ENCODE measurements at regions not wholly inside any gene's neighbourhood (a gene's known extent, or its start where the extent isn't known, plus 50 kb on each side); places are given as distances from the start of the nearest gene placed in this dataset.
A peak's percentile ranks its signal among the peaks of the same experiment; 100 is the strongest.

DNA sequence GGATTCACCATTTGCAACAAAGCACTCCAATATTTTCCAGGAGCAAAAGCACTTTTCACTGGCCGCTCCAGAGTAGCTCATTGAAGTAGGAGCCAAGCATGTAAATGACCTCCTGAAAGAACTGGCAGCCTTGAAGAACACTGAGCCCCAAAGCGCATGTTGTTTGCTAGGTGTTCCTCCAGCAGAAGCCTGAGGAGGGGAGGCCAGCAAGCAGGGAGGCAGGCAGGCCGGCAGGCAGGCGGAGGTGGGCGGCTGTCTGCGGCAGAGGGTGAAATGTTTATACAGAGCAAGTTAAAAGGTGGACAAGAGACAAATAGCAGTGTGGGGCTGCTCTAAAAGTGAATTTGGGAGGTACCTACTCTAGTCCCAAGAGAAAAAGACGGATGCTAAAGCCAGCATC is 439.4 kb downstream of the CCDC91 start:
- no peak for DNase-seq
- Mint-ChIP-seq H3K36me3 (ENCODE audit: insufficient read depth) (no peaks in the 10 kb centered on the region), H3K4me1 (ENCODE audit: low read depth in 2 of 2) (no peaks in the 10 kb centered on the region), H3K27ac (no peak overlapping the region), H3K4me3 (no peak overlapping the region), H3K27me3 (no peaks in the 10 kb centered on the region), H3K9me3 (no peaks in the 10 kb centered on the region)
- no peak for ATAC-seq (replicated peaks)

DNA sequence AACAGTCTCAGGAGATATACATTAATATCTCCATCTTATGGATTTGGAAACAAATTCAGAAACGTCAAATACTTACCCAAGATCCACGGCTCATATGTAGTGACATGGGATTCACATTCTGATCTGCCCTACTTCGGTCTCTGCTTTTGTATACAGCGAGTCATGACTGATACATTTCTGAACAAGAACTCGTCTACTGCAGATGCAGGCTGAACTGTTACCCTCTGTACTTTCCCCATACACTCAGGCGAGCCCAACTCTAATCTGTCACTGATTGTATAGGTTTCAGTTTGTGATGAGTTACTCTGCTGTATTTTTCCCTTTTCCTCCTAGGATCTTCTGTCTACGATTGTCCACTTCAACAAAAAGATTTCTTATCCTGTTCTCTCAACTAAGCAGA is 441.6 kb downstream of the CCDC91 start:
- DNase-seq = no peak
- no peak overlapping the region for H3K4me3 Mint-ChIP-seq

DNA sequence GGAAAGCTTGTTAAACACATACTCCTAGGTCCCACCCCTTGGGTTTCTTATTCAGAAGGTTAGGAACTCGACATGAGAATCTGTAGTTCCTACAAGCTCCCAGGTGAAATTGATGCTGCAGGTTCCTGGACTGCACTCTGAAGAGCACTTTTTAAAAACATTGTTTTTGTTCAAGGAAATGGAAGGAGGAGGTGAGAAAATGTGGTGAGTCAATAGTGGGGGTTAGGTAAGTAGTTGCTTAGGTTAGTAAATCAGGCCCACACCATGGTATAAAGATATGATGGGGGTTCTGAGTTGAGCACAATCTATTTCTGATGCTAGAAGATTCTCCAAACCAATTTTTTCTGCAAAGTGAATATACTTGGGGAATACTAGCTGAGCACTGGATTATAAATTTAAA is 450.3 kb downstream of the CCDC91 start:
- Mint-ChIP-seq H3K27me3 (no peaks in the 10 kb centered on the region), H3K4me1 (ENCODE audit: low read depth in 2 of 2) (peaks cover 4 to 19% of the 10 kb centered on the region in 2 donors)

More for the DNA sequence above, 441.6 kb downstream of the CCDC91 start:
- Mint-ChIP-seq H3K9me3 (no peaks in the 10 kb centered on the region), H3K27ac (no peak overlapping the region), H3K27me3 (no peaks in the 10 kb centered on the region), H3K36me3 (ENCODE audit: insufficient read depth) (no peaks in the 10 kb centered on the region), H3K4me1 (ENCODE audit: low read depth in 2 of 2) (no peaks in the 10 kb centered on the region)
- no peak for ATAC-seq (replicated peaks)

DNA sequence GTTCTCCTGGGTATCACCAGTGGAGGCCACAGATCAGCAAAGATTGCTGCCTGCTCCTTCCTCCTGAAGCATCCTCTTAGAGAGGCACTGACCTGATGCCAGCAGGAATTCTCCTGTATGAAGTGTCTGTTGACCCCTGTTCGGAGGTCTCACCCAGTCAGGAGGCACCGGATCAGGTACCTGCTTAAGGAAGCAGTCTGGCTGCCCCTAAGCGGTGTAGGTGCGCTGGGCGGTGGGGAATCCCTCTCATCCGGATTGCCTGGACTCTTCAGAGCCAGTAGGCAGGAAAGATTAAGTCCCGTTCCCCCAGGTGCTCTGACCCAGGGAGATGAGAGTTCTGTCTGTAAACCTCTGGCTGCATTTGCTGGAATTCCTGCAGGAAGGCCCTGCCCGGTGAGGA is 455.2 kb downstream of the CCDC91 start:
- no peak overlapping the region for H3K27ac Mint-ChIP-seq
- peaks cover 0 to 1% of the 10 kb centered on the region in 2 donors for H3K9me3 Mint-ChIP-seq
- DNase-seq = no peak
- ATAC-seq (replicated peaks) = no peak
- H3K36me3 Mint-ChIP-seq (ENCODE audit: insufficient read depth) = no peaks in the 10 kb centered on the region
- H3K4me1 Mint-ChIP-seq (ENCODE audit: low read depth in 2 of 2) = peaks cover 0 to 6% of the 10 kb centered on the region in 2 donors
- H3K4me3 Mint-ChIP-seq = no peak overlapping the region
- H3K27me3 Mint-ChIP-seq = no peaks in the 10 kb centered on the region

More for the DNA sequence above, 450.3 kb downstream of the CCDC91 start:
- DNase-seq (no peak), ATAC-seq (replicated peaks) (peak; percentile 54)
- Mint-ChIP-seq H3K4me3 (peak overlapping the region in 1 of 2 donors; percentile 18), H3K36me3 (ENCODE audit: insufficient read depth) (no peaks in the 10 kb centered on the region), H3K9me3 (peaks cover 0 to 1% of the 10 kb centered on the region in 2 donors), H3K27ac (peak overlapping the region in 1 of 2 donors; percentile 83)

DNA sequence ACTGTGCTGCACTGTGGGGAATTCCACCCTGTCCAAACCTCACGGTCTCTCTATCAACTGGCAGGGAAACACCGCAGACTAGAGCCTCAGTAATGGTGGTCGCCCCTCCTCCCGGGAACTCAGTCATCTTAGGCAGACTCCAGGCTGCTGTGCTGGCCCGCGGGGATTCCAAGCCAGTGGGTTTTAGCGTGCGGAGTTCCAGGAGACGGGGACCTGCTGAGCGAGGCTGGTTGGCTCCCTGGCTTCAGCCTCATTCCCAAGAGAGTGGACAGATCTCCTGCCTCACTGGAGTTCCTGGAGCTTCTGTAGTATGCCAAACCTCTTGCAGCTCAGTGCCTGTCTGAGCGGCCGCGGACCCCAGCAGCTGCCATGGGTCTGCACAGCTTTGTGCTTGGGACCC is 455.6 kb downstream of the CCDC91 start:
- Mint-ChIP-seq H3K9me3 (peaks cover 0 to 1% of the 10 kb centered on the region in 2 donors), H3K4me3 (no peak overlapping the region), H3K27me3 (no peaks in the 10 kb centered on the region), H3K27ac (no peak overlapping the region), H3K4me1 (ENCODE audit: low read depth in 2 of 2) (peaks cover 0 to 3% of the 10 kb centered on the region in 2 donors), H3K36me3 (ENCODE audit: insufficient read depth) (no peaks in the 10 kb centered on the region)
- no peak for ATAC-seq (replicated peaks)
- no peak for DNase-seq

DNA sequence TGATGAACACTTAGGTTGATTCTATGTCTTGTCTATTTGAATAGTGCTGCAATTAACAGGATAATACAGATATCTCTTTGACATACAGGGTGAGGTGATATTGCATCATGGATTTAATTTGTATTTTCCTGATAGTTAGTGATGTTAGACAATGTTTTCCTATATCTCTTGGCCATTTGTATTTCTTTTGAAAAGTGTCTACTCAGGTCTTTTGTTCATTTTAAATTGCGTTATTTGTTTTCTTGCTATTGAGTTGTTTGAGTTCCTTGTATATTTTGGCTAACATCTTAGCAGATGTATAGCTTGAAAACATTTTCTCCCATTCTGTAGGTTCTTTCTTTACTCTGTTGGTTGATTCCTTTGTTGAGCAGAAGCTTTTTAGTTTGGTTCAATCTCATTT is 460.6 kb downstream of the CCDC91 start:
- H3K27me3 Mint-ChIP-seq = peaks cover 5 to 7% of the 10 kb centered on the region in 2 donors
- no peaks in the 10 kb centered on the region for H3K36me3 Mint-ChIP-seq (ENCODE audit: insufficient read depth)
- no peak for DNase-seq
- no peaks in the 10 kb centered on the region for H3K4me1 Mint-ChIP-seq (ENCODE audit: low read depth in 2 of 2)
- H3K27ac Mint-ChIP-seq = no peak overlapping the region
- H3K4me3 Mint-ChIP-seq = no peak overlapping the region
- no peaks in the 10 kb centered on the region for H3K9me3 Mint-ChIP-seq
- no peak for ATAC-seq (replicated peaks)

DNA sequence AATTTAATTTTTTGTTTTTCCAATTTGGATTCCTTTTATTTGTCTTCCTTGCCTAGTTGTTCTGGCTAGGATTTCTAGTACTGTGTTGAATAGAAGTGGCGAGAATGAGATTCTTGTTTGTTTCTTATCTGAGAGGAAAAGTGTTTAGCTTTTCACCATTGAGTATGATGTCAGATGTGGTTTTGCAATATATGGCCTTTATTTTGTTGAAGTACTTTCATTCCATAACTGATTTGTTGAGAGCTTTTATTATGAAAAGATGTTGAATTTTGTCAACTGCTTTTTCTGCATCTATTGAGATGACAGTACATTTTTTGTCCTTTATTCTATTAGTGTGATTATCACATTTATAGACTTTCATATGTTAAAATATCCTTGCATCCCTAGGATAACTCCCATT is 462.0 kb downstream of the CCDC91 start:
- Mint-ChIP-seq H3K27me3 (peaks cover 6 to 9% of the 10 kb centered on the region in 2 donors), H3K36me3 (ENCODE audit: insufficient read depth) (no peaks in the 10 kb centered on the region), H3K4me3 (no peak overlapping the region), H3K9me3 (no peaks in the 10 kb centered on the region), H3K4me1 (ENCODE audit: low read depth in 2 of 2) (no peaks in the 10 kb centered on the region), H3K27ac (no peak overlapping the region)
- no peak for DNase-seq
- no peak for ATAC-seq (replicated peaks)

DNA sequence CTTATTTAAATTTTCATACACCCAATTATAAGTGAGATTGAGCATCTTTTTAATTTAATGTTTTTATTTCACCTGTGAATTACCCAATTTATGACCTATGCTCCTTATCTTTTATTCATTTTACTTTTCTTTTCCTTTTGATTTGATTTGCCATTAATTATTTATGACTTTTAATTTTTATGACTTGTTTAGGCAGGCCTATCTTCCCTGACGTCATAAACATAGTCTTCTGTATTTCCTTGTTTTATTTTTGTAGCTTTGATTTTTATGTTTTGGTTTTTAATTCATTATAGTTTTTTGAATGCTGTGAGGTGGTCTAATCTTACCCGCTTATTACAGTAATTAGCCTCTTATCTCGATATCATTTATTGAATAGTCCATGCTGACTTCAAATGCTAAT is 467.1 kb upstream of the FAR2 start:
- no peaks in the 10 kb centered on the region for H3K4me1 Mint-ChIP-seq (ENCODE audit: low read depth in 2 of 2)

DNA sequence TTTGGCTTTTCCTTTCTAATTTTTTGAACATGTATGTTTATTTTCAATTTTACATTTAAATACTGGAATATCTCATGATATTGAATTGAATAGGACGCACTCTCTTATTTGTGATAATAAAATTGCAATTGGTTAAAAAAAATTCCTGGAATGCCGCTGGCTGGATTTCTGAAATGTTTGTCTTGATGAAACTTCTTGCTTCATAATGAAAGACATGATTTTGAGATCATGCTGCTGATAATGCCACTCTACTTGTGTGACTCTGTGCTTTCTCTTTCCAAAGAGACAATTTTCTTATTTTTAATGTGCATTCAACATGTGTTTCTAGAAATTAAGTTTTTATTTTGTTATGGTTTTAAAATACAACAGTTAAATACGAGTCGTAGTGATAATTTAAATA is 465.7 kb upstream of the FAR2 start:
- ATAC-seq (replicated peaks) (no peak), DNase-seq (no peak)
- H3K36me3 Mint-ChIP-seq (ENCODE audit: insufficient read depth) = no peaks in the 10 kb centered on the region
- H3K27me3 Mint-ChIP-seq = no peaks in the 10 kb centered on the region
- H3K4me3 Mint-ChIP-seq = no peak overlapping the region
- no peaks in the 10 kb centered on the region for H3K4me1 Mint-ChIP-seq (ENCODE audit: low read depth in 2 of 2)
- H3K27ac Mint-ChIP-seq = no peak overlapping the region
- H3K9me3 Mint-ChIP-seq = no peaks in the 10 kb centered on the region

More for the DNA sequence above, 467.1 kb upstream of the FAR2 start:
- no peak overlapping the region for H3K4me3 Mint-ChIP-seq
- no peaks in the 10 kb centered on the region for H3K36me3 Mint-ChIP-seq (ENCODE audit: insufficient read depth)
- DNase-seq (no peak), ATAC-seq (replicated peaks) (no peak)
- H3K27ac Mint-ChIP-seq = no peak overlapping the region
- no peaks in the 10 kb centered on the region for H3K9me3 Mint-ChIP-seq
- H3K27me3 Mint-ChIP-seq = no peaks in the 10 kb centered on the region

DNA sequence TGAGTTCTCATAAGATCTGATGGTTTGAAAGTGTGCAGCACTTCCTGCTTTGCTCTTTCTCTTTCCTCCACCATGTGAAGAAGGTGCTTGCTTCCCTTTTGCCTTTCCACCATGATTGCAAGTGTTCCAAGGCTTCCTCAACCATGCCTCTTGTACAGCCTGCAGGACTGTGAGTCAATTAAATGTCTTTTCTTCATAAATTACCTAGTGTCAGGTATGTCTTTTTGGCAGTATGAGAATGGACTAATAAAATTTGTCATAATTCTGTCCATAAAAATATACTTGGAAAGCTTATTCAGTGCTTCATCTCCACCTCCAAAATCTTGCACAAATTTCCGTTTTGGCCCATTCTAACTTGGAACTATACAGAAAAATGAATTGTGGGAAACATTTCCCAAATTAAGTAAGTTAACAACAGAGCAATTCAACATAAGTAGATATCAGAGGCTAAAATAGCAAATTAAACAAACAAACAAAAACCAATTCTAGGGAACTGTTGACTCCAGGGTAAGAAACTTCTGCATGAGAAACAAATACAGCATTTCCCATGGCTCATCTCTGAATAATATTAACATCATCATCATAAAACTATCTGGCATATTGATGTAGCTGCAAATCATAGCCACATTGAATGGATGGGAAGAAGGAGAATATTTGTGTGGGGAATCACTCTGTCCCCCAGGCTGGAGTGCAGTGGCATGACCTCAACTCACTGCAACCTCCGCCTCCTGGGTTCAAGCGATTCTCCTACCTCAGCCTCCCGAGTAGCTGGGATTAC is 459.5 kb upstream of the FAR2 start:
- no peak overlapping the region for H3K4me3 Mint-ChIP-seq
- no peak overlapping the region for H3K27ac Mint-ChIP-seq
- no peaks in the 10 kb centered on the region for H3K27me3 Mint-ChIP-seq
- no peaks in the 10 kb centered on the region for H3K4me1 Mint-ChIP-seq (ENCODE audit: low read depth in 2 of 2)
- no peaks in the 10 kb centered on the region for H3K9me3 Mint-ChIP-seq
- DNase-seq (no peak), ATAC-seq (replicated peaks) (no peak)
- H3K36me3 Mint-ChIP-seq (ENCODE audit: insufficient read depth) = no peaks in the 10 kb centered on the region

DNA sequence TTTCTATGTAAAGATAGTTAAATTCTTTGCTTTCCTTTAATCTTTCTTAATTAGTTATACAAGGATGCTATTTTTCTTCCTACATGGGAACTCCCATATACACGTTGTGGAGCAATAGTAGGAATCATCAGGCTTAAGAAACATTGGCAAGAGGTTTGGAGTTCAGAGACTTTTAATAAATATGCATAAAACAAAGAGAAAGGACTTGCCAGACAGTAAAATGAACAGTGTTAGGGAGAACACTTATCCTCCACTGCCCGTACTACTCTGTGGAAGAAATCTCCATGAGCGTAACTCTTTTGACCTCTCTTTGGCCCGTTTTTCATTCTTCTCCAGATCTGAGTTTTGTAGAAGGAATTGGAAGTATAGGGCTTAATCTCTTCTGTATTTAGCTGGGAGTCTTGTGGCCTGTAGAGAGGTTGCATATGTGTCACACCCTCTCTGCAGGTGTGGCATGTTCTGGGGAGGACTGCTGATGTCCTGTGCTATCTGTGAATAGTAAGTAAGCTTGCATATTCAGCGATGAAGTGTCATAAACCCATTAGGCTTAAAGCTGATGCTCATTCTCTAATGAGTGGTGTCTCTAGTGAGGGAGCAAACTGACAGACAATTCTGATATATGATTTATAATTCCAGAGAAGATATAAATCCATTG is 455.4 kb upstream of the FAR2 start:
- Mint-ChIP-seq H3K27ac (no peak overlapping the region), H3K4me1 (ENCODE audit: low read depth in 2 of 2) (peaks cover 1 to 12% of the 10 kb centered on the region in 2 donors), H3K27me3 (no peaks in the 10 kb centered on the region), H3K4me3 (no peak overlapping the region), H3K9me3 (no peaks in the 10 kb centered on the region), H3K36me3 (ENCODE audit: insufficient read depth) (no peaks in the 10 kb centered on the region)
- no peak for ATAC-seq (replicated peaks)
- no peak for DNase-seq

DNA sequence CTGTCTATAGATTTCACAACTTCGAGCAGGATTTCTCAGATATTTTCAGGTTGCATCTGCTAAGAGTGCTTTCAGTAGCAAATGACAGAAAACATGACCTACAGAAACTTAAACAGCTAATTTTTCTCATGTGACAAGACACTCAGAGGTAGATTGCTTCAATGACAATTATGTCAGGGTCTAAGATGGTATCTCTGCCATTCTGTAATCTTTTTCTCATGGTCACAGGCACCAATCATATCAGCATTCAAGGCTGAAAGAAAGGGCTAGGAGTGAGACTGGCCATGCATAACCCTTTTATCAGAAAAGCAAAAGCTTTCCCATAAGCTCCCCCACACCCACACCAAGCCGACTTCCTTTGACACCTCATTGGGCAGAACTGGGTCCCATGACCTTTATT is 450.5 kb upstream of the FAR2 start:
- Mint-ChIP-seq H3K9me3 (no peaks in the 10 kb centered on the region), H3K36me3 (ENCODE audit: insufficient read depth) (no peaks in the 10 kb centered on the region), H3K27ac (peak overlapping the region in 1 of 2 donors; percentile 38), H3K4me3 (peak overlapping the region in 1 of 2 donors; percentile 56), H3K27me3 (no peaks in the 10 kb centered on the region), H3K4me1 (ENCODE audit: low read depth in 2 of 2) (peaks cover 4 to 14% of the 10 kb centered on the region in 2 donors)
- no peak for ATAC-seq (replicated peaks)
- DNase-seq = no peak

DNA sequence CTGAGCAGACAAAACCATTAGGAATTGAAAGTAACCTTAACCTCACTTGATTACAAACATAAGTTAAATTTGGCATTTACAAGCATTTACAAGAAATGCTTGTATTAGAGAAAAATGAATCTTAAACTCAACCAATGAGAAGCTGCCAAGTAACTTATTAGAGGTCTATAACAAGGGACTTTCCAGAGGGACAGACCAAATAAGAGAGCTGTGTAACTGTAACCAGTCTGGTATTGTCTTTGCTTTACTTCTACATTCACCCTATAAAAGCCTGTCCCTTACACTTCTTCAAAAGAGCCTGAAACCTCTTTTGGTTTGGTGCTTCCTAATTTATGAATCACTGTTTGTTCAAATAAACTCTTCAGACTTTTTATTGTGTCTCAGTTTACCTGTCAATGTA is 450.0 kb upstream of the FAR2 start:
- Mint-ChIP-seq H3K9me3 (no peaks in the 10 kb centered on the region), H3K4me3 (peak overlapping the region in 1 of 2 donors; percentile 56), H3K36me3 (ENCODE audit: insufficient read depth) (no peaks in the 10 kb centered on the region), H3K4me1 (ENCODE audit: low read depth in 2 of 2) (peaks cover 4 to 14% of the 10 kb centered on the region in 2 donors), H3K27me3 (no peaks in the 10 kb centered on the region), H3K27ac (peak overlapping the region in 1 of 2 donors; percentile 38)
- DNase-seq = no peak
- no peak for ATAC-seq (replicated peaks)

DNA sequence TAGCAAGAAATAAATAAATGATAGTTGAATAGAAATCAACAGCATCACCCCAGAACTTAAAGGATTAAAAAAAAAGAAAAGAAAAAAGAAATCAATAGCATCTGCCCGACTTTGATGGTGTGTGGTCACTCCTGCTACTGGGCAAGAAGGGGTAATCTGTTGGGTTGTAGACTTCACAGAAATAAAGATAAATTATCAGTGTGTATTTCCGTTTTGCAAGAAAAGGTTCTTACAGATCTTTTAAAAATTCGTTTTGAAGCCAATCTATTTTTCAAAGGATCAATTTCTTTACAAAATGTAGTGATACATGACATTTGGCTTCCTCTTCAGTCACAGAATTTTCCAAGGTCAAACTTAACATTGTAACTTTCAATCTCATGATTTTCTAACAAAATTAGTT is 448.9 kb upstream of the FAR2 start:
- H3K4me3 Mint-ChIP-seq = no peak overlapping the region
- no peaks in the 10 kb centered on the region for H3K36me3 Mint-ChIP-seq (ENCODE audit: insufficient read depth)
- ATAC-seq (replicated peaks) = no peak
- no peak overlapping the region for H3K27ac Mint-ChIP-seq
- no peaks in the 10 kb centered on the region for H3K9me3 Mint-ChIP-seq
- H3K4me1 Mint-ChIP-seq (ENCODE audit: low read depth in 2 of 2) = peaks cover 4 to 14% of the 10 kb centered on the region in 2 donors
- no peaks in the 10 kb centered on the region for H3K27me3 Mint-ChIP-seq
- DNase-seq = no peak

All from effector memory CD8-positive, alpha-beta T cell (primary cell).